Sigmoid colon (tissue), 4 donors: ENCODE measurements at regions not wholly inside any gene's neighbourhood (a gene's known extent, or its start where the extent isn't known, plus 50 kb on each side); places are given as distances from the start of the nearest gene placed in this dataset.

Source experiments
- CTCF ChIP-seq, 4 experiments: fragments of 450-650 bp in 3 of 4; fragments of 200-600 bp in 1 of 4; IDR thresholded peaks; one replicate each; pipeline ENCODE4 v1.5.1; 2016 to 2019; ENCODE audit warnings: antibody characterized with exemption in 4 of 4, mild to moderate bottlenecking in 3 of 4, moderate library complexity in 2 of 4
- EP300 ChIP-seq, 4 donors: sonication (generic); formaldehyde crosslinking; IDR thresholded peaks; one replicate each; pipeline ENCODE4 v1.6.1; 2017; ENCODE audit warnings: antibody characterized with exemption in 4 of 4
- POLR2A ChIP-seq, 2 donors: fragments of 450-650 bp; IDR thresholded peaks; one replicate each; pipeline ENCODE4 v1.6.1; 2016; ENCODE audit warnings: antibody characterized with exemption in 2 of 2, mild to moderate bottlenecking in 2 of 2, moderate library complexity in 2 of 2
- POLR2AphosphoS5 ChIP-seq, 4 donors: sonication (generic); formaldehyde crosslinking; IDR thresholded peaks; one replicate each; pipeline ENCODE4 v1.6.1; 2017; ENCODE audit warnings: antibody characterized with exemption in 4 of 4

GRCh38 chr13:53110614-53111013 lies 82.0 kb downstream of the OLFM4 start:
- TF ChIP-seq CTCF (IDR thresholded peaks at IDR 0.05) (no peak), POLR2A (IDR thresholded peaks at IDR 0.05) (no peak), EP300 (IDR thresholded peaks at IDR 0.05) (no peak), POLR2AphosphoS5 (IDR thresholded peaks at IDR 0.05) (no peak)
